CD4-positive, alpha-beta T cell (primary cell): ENCODE measurements at regions not wholly inside any gene's neighbourhood (a gene's known extent, or its start where the extent isn't known, plus 50 kb on each side); places are given as distances from the start of the nearest gene placed in this dataset.

ENCODE experiments used
- ATAC-seq: fragments of 200-7000 bp; cut with Tn5 transposase; one replicate; pipeline ENCODE4 v1.10.0; 2022; ENCODE audit warnings: mild to moderate bottlenecking; ENCODE audit not compliant: poor library complexity
- CTCF ChIA-PET: fragments of 350-600 bp; sonication (Branson Sonifier 250); formaldehyde crosslinking; loops from one replicate; lab custom pipeline; 2021; ENCODE audit warnings: antibody characterized with exemption, inconsistent platforms; lab: Charles Lee
- POLR2A ChIA-PET: fragments of 350-600 bp; sonication (Branson Sonifier 250); formaldehyde crosslinking; loops from one replicate; lab custom pipeline; 2021; ENCODE audit warnings: antibody characterized with exemption, inconsistent platforms; lab: Charles Lee
- DNase-seq, 14 experiments: peaks; one replicate each; pipeline ENCODE4 v3.0.0-alpha.2; 2013 to 2020; ENCODE audit warnings: mixed read lengths in 2 of 14
- H3K27ac ChIP-seq, 2 donors: one replicate each; pipeline versions ENCODE4 v1.5.1 to v1.7.0; 2013; ENCODE audit warnings: low read length in 2 of 2, low read depth in 1 of 2, mild to moderate bottlenecking in 1 of 2
- H3K27me3 ChIP-seq, 2 experiments: 1 replicate in 1 of 2; 2 replicates in 1 of 2; pipeline versions ENCODE4 v1.6.1 to v1.7.0; 2013; ENCODE audit warnings: low read length in 2 of 2, control low read depth in 1 of 2, mild to moderate bottlenecking in 1 of 2, moderate library complexity in 1 of 2; ENCODE audit not compliant: insufficient read depth in 2 of 2, control insufficient read depth in 1 of 2
- H3K36me3 ChIP-seq: one replicate; pipeline ENCODE4 v1.6.1; 2013; ENCODE audit warnings: low read length, control low read depth; ENCODE audit not compliant: insufficient read depth
- H3K4me1 ChIP-seq: one replicate; pipeline ENCODE4 v1.6.1; 2013; ENCODE audit warnings: low read length, control low read depth; ENCODE audit not compliant: insufficient read depth
- H3K4me3 ChIP-seq: one replicate; pipeline ENCODE4 v1.5.1; 2013; ENCODE audit warnings: mild to moderate bottlenecking, low read length, moderate library complexity
- H3K9me3 ChIP-seq, 2 experiments: 1 replicate in 1 of 2; 2 replicates in 1 of 2; pipeline versions ENCODE4 v1.6.1 to v1.7.0; 2013; ENCODE audit warnings: low read length in 2 of 2, mild to moderate bottlenecking in 2 of 2, control low read depth in 1 of 2, moderate library complexity in 1 of 2; ENCODE audit not compliant: control insufficient read depth in 1 of 2, insufficient read depth in 1 of 2
- H3K27ac Mint-ChIP-seq: one replicate; pipeline ENCODE4 v1.8.0; 2020; ENCODE audit warnings: mixed read lengths
- H3K27me3 Mint-ChIP-seq: one replicate; pipeline ENCODE4 v1.8.0; 2021; ENCODE audit warnings: mixed read lengths
- H3K36me3 Mint-ChIP-seq: one replicate; pipeline ENCODE4 v1.8.0; 2021; ENCODE audit warnings: low read depth, mixed read lengths
- H3K4me1 Mint-ChIP-seq: one replicate; pipeline ENCODE4 v1.8.0; 2021; ENCODE audit warnings: low read depth, mixed read lengths
- H3K4me3 Mint-ChIP-seq: one replicate; pipeline ENCODE4 v1.8.0; 2020; ENCODE audit warnings: mild to moderate bottlenecking, mixed read lengths
- H3K9me3 Mint-ChIP-seq: one replicate; pipeline ENCODE4 v1.8.0; 2020; ENCODE audit warnings: mixed read lengths
- intact Hi-C, 2 experiments: fragments of 100-400 bp; cut with DNase I in 1 of 2; cut with micrococcal nuclease in 1 of 2; formaldehyde crosslinking; loops; one replicate each; pipeline versions ENCODE4 v1.15.1 to v1.9.0; 2023 to 2025; cut with DNase I, micrococcal nuclease
- TF ChIP-seq, protein P1 (sequence below): fragments of 200-600 bp; IDR thresholded peaks from one replicate; pipeline ENCODE4 v1.8.0; 2022; ENCODE audit warnings: antibody characterized with exemption, mild to moderate bottlenecking

DNA sequence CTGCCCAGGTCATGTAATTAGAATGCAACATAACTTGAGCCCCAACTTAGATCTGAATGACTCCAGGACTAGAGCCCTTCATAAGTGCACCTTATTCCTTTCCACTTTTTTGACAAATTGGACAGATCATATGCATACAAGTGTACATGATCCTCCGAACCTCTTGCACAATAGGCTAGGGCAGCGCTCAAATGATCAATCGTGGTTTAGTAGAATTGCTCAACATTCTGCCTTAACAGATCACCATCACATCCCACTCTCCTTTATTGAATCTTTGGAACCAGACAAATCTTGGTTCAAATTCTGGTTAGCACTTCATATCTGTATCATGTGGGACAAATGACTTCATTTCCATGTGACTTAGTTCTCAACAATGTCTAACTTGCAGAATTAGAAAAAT, 106.8 kb upstream of the CDIN1 start:
- Mint-ChIP-seq H3K4me1 (no peaks in the 10 kb centered on the region), H3K9me3 (peaks cover 2% of the 10 kb centered on the region), H3K27me3 (no peaks in the 10 kb centered on the region), H3K4me3 (no peak overlapping the region), H3K27ac (no peak overlapping the region), H3K36me3 (no peaks in the 10 kb centered on the region)
- Histone ChIP-seq H3K4me3 (no peak overlapping the region), H3K9me3 (no peaks in the 10 kb centered on the region), H3K27ac (no peak overlapping the region), H3K4me1 (no peaks in the 10 kb centered on the region), H3K36me3 (no peaks in the 10 kb centered on the region), H3K27me3 (no peaks in the 10 kb centered on the region)
- TF ChIP-seq, protein P1, sequence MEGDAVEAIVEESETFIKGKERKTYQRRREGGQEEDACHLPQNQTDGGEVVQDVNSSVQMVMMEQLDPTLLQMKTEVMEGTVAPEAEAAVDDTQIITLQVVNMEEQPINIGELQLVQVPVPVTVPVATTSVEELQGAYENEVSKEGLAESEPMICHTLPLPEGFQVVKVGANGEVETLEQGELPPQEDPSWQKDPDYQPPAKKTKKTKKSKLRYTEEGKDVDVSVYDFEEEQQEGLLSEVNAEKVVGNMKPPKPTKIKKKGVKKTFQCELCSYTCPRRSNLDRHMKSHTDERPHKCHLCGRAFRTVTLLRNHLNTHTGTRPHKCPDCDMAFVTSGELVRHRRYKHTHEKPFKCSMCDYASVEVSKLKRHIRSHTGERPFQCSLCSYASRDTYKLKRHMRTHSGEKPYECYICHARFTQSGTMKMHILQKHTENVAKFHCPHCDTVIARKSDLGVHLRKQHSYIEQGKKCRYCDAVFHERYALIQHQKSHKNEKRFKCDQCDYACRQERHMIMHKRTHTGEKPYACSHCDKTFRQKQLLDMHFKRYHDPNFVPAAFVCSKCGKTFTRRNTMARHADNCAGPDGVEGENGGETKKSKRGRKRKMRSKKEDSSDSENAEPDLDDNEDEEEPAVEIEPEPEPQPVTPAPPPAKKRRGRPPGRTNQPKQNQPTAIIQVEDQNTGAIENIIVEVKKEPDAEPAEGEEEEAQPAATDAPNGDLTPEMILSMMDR, result no peak
- intact Hi-C loops, result no loop called here
- DNase-seq (no peak), ATAC-seq (no peak)
- POLR2A ChIA-PET, result no interaction called here
- CTCF ChIA-PET, result no interaction called here

DNA sequence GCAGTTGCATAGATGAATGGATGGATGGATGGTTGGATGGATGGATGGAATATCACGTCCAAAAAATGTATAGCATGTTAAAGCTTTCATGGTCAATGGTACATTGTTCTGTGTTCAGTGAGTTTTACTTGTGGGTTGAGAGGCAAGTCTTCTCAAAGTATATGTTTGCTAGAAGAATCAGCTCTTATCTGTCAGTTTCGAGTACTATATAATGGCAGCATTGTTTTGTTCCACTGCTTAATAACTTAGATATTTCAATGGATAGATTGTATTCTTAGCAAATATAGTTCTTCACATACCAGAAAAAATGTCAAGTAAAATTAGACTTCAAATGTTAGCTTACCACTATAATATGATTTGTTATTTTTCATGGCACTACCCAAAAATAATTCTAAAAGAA, 100.9 kb upstream of the CDIN1 start:
- ChIA-PET CTCF (no interaction called here), POLR2A (no interaction called here)
- Histone ChIP-seq H3K9me3 (no peaks in the 10 kb centered on the region), H3K27ac (no peak overlapping the region), H3K27me3 (no peaks in the 10 kb centered on the region), H3K4me3 (no peak overlapping the region), H3K36me3 (no peaks in the 10 kb centered on the region), H3K4me1 (no peaks in the 10 kb centered on the region)
- ATAC-seq, result no peak
- no peak overlapping the region for H3K4me3 Mint-ChIP-seq
- intact Hi-C loops, result no loop called here
- H3K36me3 Mint-ChIP-seq, result no peaks in the 10 kb centered on the region
- no peaks in the 10 kb centered on the region for H3K4me1 Mint-ChIP-seq
- no peaks in the 10 kb centered on the region for H3K27me3 Mint-ChIP-seq
- no peak for DNase-seq
- TF ChIP-seq, protein P1, result no peak
- H3K27ac Mint-ChIP-seq, result no peak overlapping the region
- peaks cover 2% of the 10 kb centered on the region for H3K9me3 Mint-ChIP-seq

DNA sequence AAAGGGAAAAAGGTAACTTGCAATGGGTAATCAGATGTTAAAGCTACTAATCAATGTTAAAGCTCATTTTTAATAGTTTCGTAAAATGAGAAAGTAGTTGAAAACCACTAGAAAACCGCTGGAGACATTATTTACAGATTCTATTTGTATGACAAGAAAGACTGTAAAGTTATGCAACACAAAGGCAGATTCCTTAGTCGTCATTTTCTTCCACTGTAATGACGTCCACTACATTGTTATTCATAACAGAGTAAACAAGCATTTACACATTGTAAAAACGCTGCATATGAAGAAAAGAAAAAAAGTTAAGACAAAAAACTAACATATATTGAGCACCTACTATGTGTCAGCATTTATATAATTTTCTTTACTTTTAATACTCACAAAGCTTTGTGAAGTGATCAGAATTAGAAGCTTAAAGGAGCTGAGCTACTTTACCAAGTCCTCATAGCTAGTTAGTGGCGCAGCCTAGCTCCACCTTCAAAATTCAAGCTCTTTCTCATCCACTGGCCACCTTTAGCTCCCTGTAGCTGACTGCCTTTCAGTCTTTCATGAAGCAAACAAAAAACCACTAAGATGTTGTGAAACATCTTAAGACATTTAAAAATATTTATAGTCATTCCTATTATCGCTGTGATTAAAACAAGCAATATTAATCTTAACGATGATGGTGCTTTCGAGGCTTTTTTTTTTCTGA, 100.1 kb upstream of the CDIN1 start:
- no peaks in the 10 kb centered on the region for H3K27me3 Mint-ChIP-seq
- intact Hi-C loops, result no loop called here
- H3K9me3 Mint-ChIP-seq, result no peaks in the 10 kb centered on the region
- Histone ChIP-seq H3K4me1 (no peaks in the 10 kb centered on the region), H3K27ac (no peak overlapping the region), H3K9me3 (no peaks in the 10 kb centered on the region), H3K4me3 (no peak overlapping the region), H3K27me3 (no peaks in the 10 kb centered on the region), H3K36me3 (no peaks in the 10 kb centered on the region)
- DNase-seq, result no peak
- no peaks in the 10 kb centered on the region for H3K36me3 Mint-ChIP-seq
- ChIA-PET CTCF (no interaction called here), POLR2A (no interaction called here)
- no peak overlapping the region for H3K4me3 Mint-ChIP-seq
- no peak overlapping the region for H3K27ac Mint-ChIP-seq
- no peak for ATAC-seq
- no peaks in the 10 kb centered on the region for H3K4me1 Mint-ChIP-seq
- TF ChIP-seq, protein P1, result no peak
